H1 (cell line): ENCODE measurements at regions not wholly inside any gene's neighbourhood (a gene's known extent, or its start where the extent isn't known, plus 50 kb on each side); places are given as distances from the start of the nearest gene placed in this dataset.

Experiments used
- CTCF ChIA-PET: fragments of 300-600 bp; sonication (Branson Sonifier 250); formaldehyde crosslinking; loops from one replicate; lab custom pipeline; 2021; ENCODE audit not compliant: partially characterized antibody; lab: Charles Lee
- POLR2A ChIA-PET: fragments of 300-600 bp; sonication (Branson Sonifier 250); formaldehyde crosslinking; loops from one replicate; lab custom pipeline; 2021; ENCODE audit warnings: inconsistent platforms; ENCODE audit not compliant: partially characterized antibody; lab: Charles Lee
- DNase-seq, 2 experiments: peaks; one replicate each; pipeline versions ENCODE4 v3.0.0 to v3.0.0-alpha.2; 2010 to 2022; ENCODE audit warnings: low spot score in 2 of 2, low read depth in 1 of 2, mixed read lengths in 1 of 2
- FAIRE-seq: peaks from 2 replicates; lab custom pipeline; 2011; peaks lifted over from hg19 to GRCh38; lab: Jason Lieb, UNC
- H2AFZ ChIP-seq: 2 replicates; pipeline ENCODE4 v1.8.1; 2012; ENCODE audit warnings: low read length, inconsistent platforms
- H2AK5ac ChIP-seq: 2 replicates; pipeline ENCODE4 v1.6.1; 2013; ENCODE audit warnings: low read depth, low read length
- H2BK120ac ChIP-seq: replicated peaks from 2 replicates; pipeline ENCODE3; 2013; ENCODE audit warnings: low read depth, low read length, inconsistent platforms
- H2BK12ac ChIP-seq: 2 replicates; pipeline ENCODE4 v1.6.1; 2013; ENCODE audit warnings: low read depth, low read length
- H2BK15ac ChIP-seq: 2 replicates; pipeline ENCODE4 v1.6.1; 2013; ENCODE audit warnings: low read length
- H2BK20ac ChIP-seq: 2 replicates; pipeline ENCODE4 v1.6.1; 2013; ENCODE audit warnings: low read length
- H2BK5ac ChIP-seq: 2 replicates; pipeline ENCODE4 v1.6.1; 2013; ENCODE audit warnings: low read depth, low read length
- H3K14ac ChIP-seq: 2 replicates; pipeline ENCODE4 v1.6.1; 2013; ENCODE audit warnings: inconsistent platforms; ENCODE audit not compliant: insufficient read length
- H3K18ac ChIP-seq: 2 replicates; pipeline ENCODE4 v1.6.1; 2013; ENCODE audit warnings: low read length; ENCODE audit errors: extremely low read depth
- H3K23ac ChIP-seq: 2 replicates; pipeline ENCODE4 v1.6.1; 2013; ENCODE audit warnings: inconsistent platforms; ENCODE audit not compliant: insufficient read length
- H3K23me2 ChIP-seq: 2 replicates; pipeline ENCODE4 v1.6.1; 2013; ENCODE audit warnings: low read depth, low read length
- H3K27ac ChIP-seq: 2 replicates; pipeline ENCODE4 v1.6.1; 2011; ENCODE audit warnings: low read depth, low read length, inconsistent platforms
- H3K27me3 ChIP-seq, 4 experiments: replicated peaks in 1 of 4; 1 replicate in 1 of 4; 2 replicates in 3 of 4; pipeline versions ENCODE4 v1.6.1 to v1.8.1; 2011 to 2013; ENCODE audit warnings: low read length in 3 of 4, mild to moderate bottlenecking in 3 of 4, inconsistent platforms in 2 of 4, mixed read lengths in 2 of 4, moderate library complexity in 1 of 4; ENCODE audit not compliant: control insufficient read depth in 3 of 4, insufficient read depth in 3 of 4; ENCODE audit errors: extremely low read depth in 1 of 4
- H3K36me3 ChIP-seq, 4 experiments: 2 replicates each; pipeline versions ENCODE4 v1.6.1 to v1.8.1; 2011 to 2013; ENCODE audit warnings: mild to moderate bottlenecking in 4 of 4, low read length in 3 of 4, moderate library complexity in 2 of 4, control low read depth in 1 of 4, inconsistent platforms in 1 of 4; ENCODE audit not compliant: insufficient read depth in 4 of 4, control insufficient read depth in 2 of 4
- H3K4ac ChIP-seq: replicated peaks from 2 replicates; pipeline ENCODE3; 2013; ENCODE audit warnings: low read length, low read depth, mixed read lengths, inconsistent platforms; ENCODE audit not compliant: insufficient read length
- H3K4me1 ChIP-seq, 4 experiments: replicated peaks in 1 of 4; 1 replicate in 1 of 4; 2 replicates in 3 of 4; pipeline versions ENCODE4 v1.6.1 to v1.8.1; 2011 to 2013; ENCODE audit warnings: low read length in 3 of 4, inconsistent platforms in 2 of 4, mixed read lengths in 1 of 4; ENCODE audit not compliant: insufficient read depth in 4 of 4, control insufficient read depth in 3 of 4
- H3K4me2 ChIP-seq, 2 experiments: 2 replicates each; pipeline versions ENCODE4 v1.6.1 to v1.8.1; 2011 to 2013; ENCODE audit warnings: low read depth in 2 of 2, low read length in 2 of 2, control low read depth in 1 of 2, inconsistent platforms in 1 of 2, mild to moderate bottlenecking in 1 of 2; ENCODE audit not compliant: insufficient read depth in 1 of 2
- H3K4me3 ChIP-seq, 4 experiments: fragments of 200-600, 300-600 bp in 1 of 4; sonication (generic), shearing (Covaris generic), sonication (Bioruptor Twin) in 1 of 4; 2 replicates each; pipeline versions ENCODE4 v1.5.1 to v1.8.1; 2011 to 2016; ENCODE audit warnings: low read length in 4 of 4, low read depth in 3 of 4, control low read depth in 2 of 4, inconsistent platforms in 2 of 4, mild to moderate bottlenecking in 2 of 4, mixed read lengths in 1 of 4, moderate library complexity in 1 of 4; ENCODE audit not compliant: insufficient read depth in 2 of 4; ENCODE audit errors: extremely low read depth in 1 of 4
- H3K56ac ChIP-seq: replicated peaks from 2 replicates; pipeline ENCODE3; 2013; ENCODE audit warnings: low read depth, mild to moderate bottlenecking, mixed read lengths, low read length, inconsistent platforms; ENCODE audit not compliant: insufficient read length
- H3K79me1 ChIP-seq: 2 replicates; pipeline ENCODE4 v1.6.1; 2013; ENCODE audit warnings: low read depth, low read length, control low read depth
- H3K79me2 ChIP-seq, 2 experiments: 2 replicates each; pipeline versions ENCODE4 v1.6.1 to v1.8.1; 2012 to 2013; ENCODE audit warnings: low read length in 2 of 2, mild to moderate bottlenecking in 2 of 2, inconsistent platforms in 1 of 2; ENCODE audit not compliant: insufficient read depth in 2 of 2, control insufficient read depth in 1 of 2
- H3K9ac ChIP-seq, 4 experiments: replicated peaks in 1 of 4; 1 replicate in 1 of 4; 2 replicates in 3 of 4; pipeline versions ENCODE4 v1.6.1 to v1.8.1; 2011 to 2013; ENCODE audit warnings: low read depth in 3 of 4, low read length in 3 of 4, control low read depth in 2 of 4, mild to moderate bottlenecking in 2 of 4, moderate library complexity in 2 of 4, inconsistent platforms in 1 of 4; ENCODE audit errors: extremely low read depth in 1 of 4
- H3K9me3 ChIP-seq, 2 experiments: 2 replicates each; pipeline versions ENCODE4 v1.6.1 to v1.8.1; 2012 to 2013; ENCODE audit warnings: mild to moderate bottlenecking in 2 of 2, moderate library complexity in 2 of 2, control low read depth in 1 of 2, inconsistent platforms in 1 of 2, low read depth in 1 of 2, low read length in 1 of 2, mixed read lengths in 1 of 2; ENCODE audit not compliant: insufficient read depth in 2 of 2
- H4K20me1 ChIP-seq, 2 experiments: replicated peaks in 1 of 2; 2 replicates each; pipeline versions ENCODE3 to v1.8.1; 2011 to 2013; ENCODE audit warnings: inconsistent platforms in 2 of 2, low read length in 2 of 2, mild to moderate bottlenecking in 1 of 2; ENCODE audit not compliant: insufficient read depth in 2 of 2, control insufficient read depth in 1 of 2
- H4K5ac ChIP-seq: 2 replicates; pipeline ENCODE4 v1.6.1; 2013; ENCODE audit warnings: low read length, low read depth, mixed read lengths, inconsistent platforms; ENCODE audit not compliant: insufficient read length
- H4K8ac ChIP-seq: 2 replicates; pipeline ENCODE4 v1.8.0; 2013; ENCODE audit warnings: mild to moderate bottlenecking, moderate library complexity, low read length, inconsistent platforms; ENCODE audit not compliant: insufficient read depth; ENCODE audit errors: extremely low read depth
- H4K91ac ChIP-seq: replicated peaks from 2 replicates; pipeline ENCODE3; 2013; ENCODE audit warnings: low read length, mixed read lengths, inconsistent platforms; ENCODE audit not compliant: insufficient read length
- CHD1 ChIP-seq: IDR thresholded peaks from 2 replicates; pipeline ENCODE4 v1.6.1; 2012; ENCODE audit warnings: low read depth, low read length, improper control_type of control experiment
- TEAD4 ChIP-seq: IDR thresholded peaks from 2 replicates; pipeline ENCODE4 v1.6.1; 2012; ENCODE audit warnings: low read depth, low read length, inconsistent platforms, mixed read lengths
- WGBS, 2 experiments: shearing (Covaris generic) in 1 of 2; methylation state at CpG; one replicate each; pipeline versions ENCODE4 v1.1.6 to v1.1.7; 2013 to 2015; ENCODE audit warnings: low lambda C conversion rate in 2 of 2, mixed read lengths in 2 of 2, inconsistent platforms in 1 of 2, low coverage in 1 of 2, missing lambda C conversion rate in 1 of 2; ENCODE audit not compliant: insufficient replicate concordance in 2 of 2, insufficient coverage in 1 of 2, insufficient read length in 1 of 2; ENCODE audit errors: extremely low coverage in 1 of 2, missing lambda C conversion rate in 1 of 2; 5-methylcytosine and 5-hydroxymethylcytosine counted together

DNA sequence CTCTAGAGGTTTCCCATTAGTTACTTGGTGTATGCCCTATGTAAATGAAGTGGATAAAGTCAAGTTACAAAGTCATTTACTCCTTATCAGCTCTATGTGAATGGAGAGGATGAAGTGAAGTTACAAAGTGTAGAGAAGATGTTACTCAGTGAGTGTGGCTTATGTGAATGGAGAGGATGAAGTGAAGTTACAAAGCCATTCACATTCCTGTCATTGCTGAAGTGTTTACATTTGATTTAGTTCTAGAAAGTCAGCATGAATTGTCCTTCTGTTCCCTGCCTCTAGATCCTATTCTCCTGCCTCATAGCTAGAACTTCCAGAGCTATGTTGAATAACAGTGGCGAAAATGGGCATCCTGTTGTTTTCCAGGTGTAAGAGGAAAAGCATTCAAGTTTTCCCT lies 880.1 kb downstream of the DNAJB9 start:
- no peaks in the 10 kb centered on the region for H3K79me1 ChIP-seq
- H3K79me2 ChIP-seq: no peaks in the 10 kb centered on the region
- no peak for TF ChIP-seq CHD1
- TF ChIP-seq TEAD4: peak; percentile 66

More for the DNA sequence above, 880.1 kb downstream of the DNAJB9 start:
- 96% methylated on average over 1 of the region's 1 CpG; no CpG with 5 or more reads in 1 of the 2 experiments for WGBS, 2 experiments
- no peak overlapping the region for H2AK5ac ChIP-seq
- H3K9ac ChIP-seq: no peak overlapping the region
- no peak overlapping the region for H4K91ac ChIP-seq
- no peaks in the 10 kb centered on the region for H3K36me3 ChIP-seq
- H3K56ac ChIP-seq: no peak overlapping the region
- no peaks in the 10 kb centered on the region for H3K9me3 ChIP-seq
- H3K27ac ChIP-seq: no peak overlapping the region
- no peak overlapping the region for H2BK120ac ChIP-seq
- H3K4me3 ChIP-seq: no peak overlapping the region
- CTCF ChIA-PET: no interaction called here
- H2AFZ ChIP-seq: no peak overlapping the region
- no peak overlapping the region for H3K4me2 ChIP-seq
- no peak overlapping the region for H2BK12ac ChIP-seq
- no peak overlapping the region for H3K23ac ChIP-seq
- no peak overlapping the region for H3K4ac ChIP-seq
- H3K4me1 ChIP-seq: no peaks in the 10 kb centered on the region
- no peak overlapping the region for H2BK15ac ChIP-seq
- no peaks in the 10 kb centered on the region for H3K27me3 ChIP-seq
- DNase-seq: no peak
- no peaks in the 10 kb centered on the region for H3K23me2 ChIP-seq
- no peak overlapping the region for H2BK5ac ChIP-seq
- FAIRE-seq: no peak
- H3K14ac ChIP-seq: no peak overlapping the region
- H3K18ac ChIP-seq: no peak overlapping the region
- no peak overlapping the region for H4K8ac ChIP-seq
- H4K5ac ChIP-seq: no peak overlapping the region
- POLR2A ChIA-PET: no interaction called here
- H2BK20ac ChIP-seq: no peak overlapping the region
- no peaks in the 10 kb centered on the region for H4K20me1 ChIP-seq
